Stimulated activated effector memory CD8-positive, alpha-beta T cell treated with anti-CD3 and anti-CD28 coated beads, Interleukin-12 subunit alpha, Interleukin-12 subunit beta, amount 100 ng/mL, for 72 hours (primary cell): ENCODE measurements at regions not wholly inside any gene's neighbourhood (a gene's known extent, or its start where the extent isn't known, plus 50 kb on each side); places are given as distances from the start of the nearest gene placed in this dataset.
"Not testable (repeated sequence)": the region's sequence is repeated elsewhere in the genome, so short reads cannot be mapped to it uniquely, and the experiment has no call there.

Source experiments
- ATAC-seq: fragments of 150-1000 bp; cut with Tn5 transposase; 2 replicates; pipeline ENCODE4 v1.10.0; 2021
- DNase-seq, 2 donors: peaks; one replicate each; pipeline ENCODE4 v3.0.0; 2021 to 2022; ENCODE audit warnings: low spot score in 2 of 2
- H3K27ac Mint-ChIP-seq: one replicate; pipeline ENCODE4 v1.8.0; 2022; ENCODE audit warnings: mild to moderate bottlenecking, mixed read lengths
- H3K36me3 Mint-ChIP-seq: one replicate; pipeline ENCODE4 v1.8.0; 2022; ENCODE audit warnings: mild to moderate bottlenecking, mixed read lengths
- H3K4me1 Mint-ChIP-seq: one replicate; pipeline ENCODE4 v1.8.0; 2022; ENCODE audit warnings: mixed read lengths
- H3K4me3 Mint-ChIP-seq: one replicate; pipeline ENCODE4 v1.8.0; 2022; ENCODE audit warnings: mild to moderate bottlenecking, mixed read lengths
- H3K9me3 Mint-ChIP-seq: one replicate; pipeline ENCODE4 v1.8.0; 2022; ENCODE audit warnings: mixed read lengths

DNA sequence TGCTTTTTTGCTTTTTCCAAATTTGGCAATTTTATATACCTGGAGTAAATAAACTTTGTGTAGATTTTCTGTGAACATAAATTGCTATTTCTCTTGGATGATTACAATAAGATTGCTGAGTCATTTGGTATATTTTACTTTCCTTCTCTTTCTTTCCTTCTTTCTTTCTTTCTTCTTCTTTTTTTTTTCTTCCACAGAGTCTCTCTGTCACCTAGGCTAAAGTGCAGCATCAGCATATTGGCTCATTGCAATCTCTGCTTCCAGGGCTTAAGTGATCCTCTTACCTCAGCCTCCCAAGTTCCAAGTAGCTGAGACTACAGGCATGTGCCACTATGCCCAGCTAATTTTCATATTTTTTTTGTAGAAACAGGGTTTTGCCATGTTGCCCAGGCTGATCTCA lies 201.2 kb upstream of the OR4C13 start:
- H3K36me3 Mint-ChIP-seq, H3K4me1 Mint-ChIP-seq, H3K27ac Mint-ChIP-seq, DNase-seq, ATAC-seq, H3K4me3 Mint-ChIP-seq: not testable (repeated sequence)
- H3K9me3 Mint-ChIP-seq = peaks cover 14% of the 10 kb centered on the region

GRCh38 chr11:49780791-49781190 lies 171.4 kb upstream of the OR4C13 start:
- not testable (repeated sequence) for H3K4me1 Mint-ChIP-seq, ATAC-seq, DNase-seq, H3K36me3 Mint-ChIP-seq, H3K27ac Mint-ChIP-seq, H3K9me3 Mint-ChIP-seq, H3K4me3 Mint-ChIP-seq

DNA sequence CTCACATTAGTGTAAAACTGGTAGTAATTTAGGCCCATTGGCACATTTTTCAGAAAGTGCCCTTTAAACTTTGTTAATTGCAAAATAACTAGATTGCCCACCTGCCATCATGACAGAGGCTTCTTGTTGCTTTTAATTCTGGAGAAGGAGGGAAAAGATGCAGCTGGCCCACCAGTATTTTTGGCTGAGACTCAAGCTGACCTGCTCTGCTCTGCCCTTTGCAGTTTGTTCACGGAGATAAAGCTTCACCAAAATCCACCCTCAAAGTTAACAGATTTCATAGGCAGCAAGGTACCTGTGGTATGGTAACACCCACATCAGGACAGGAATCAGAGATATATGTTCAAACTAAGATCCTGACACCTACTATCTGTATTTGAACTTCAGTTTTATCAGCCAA lies 170.2 kb upstream of the OR4C13 start:
- not testable (repeated sequence) for H3K36me3 Mint-ChIP-seq, H3K27ac Mint-ChIP-seq, H3K4me1 Mint-ChIP-seq, H3K9me3 Mint-ChIP-seq, DNase-seq, ATAC-seq, H3K4me3 Mint-ChIP-seq

DNA sequence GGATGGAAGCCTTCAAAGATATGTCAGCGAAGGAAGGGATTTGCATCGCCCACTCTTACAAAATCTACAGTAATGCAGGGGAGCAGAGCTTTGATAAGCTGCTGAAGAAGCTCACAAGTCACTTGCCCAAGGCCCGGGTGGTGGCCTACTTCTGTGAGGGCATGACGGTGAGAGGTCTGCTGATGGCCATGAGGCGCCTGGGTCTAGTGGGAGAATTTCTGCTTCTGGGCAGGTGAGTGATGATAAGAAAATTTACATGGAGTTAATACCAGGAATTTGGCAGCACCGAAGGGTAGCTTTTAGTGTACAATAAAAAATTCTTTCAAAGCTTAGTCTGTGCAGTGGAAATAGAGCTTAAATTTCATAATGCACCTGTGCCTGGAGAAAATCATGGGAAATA lies 168.3 kb upstream of the OR4C13 start:
- not testable (repeated sequence) for H3K4me1 Mint-ChIP-seq, H3K27ac Mint-ChIP-seq, H3K9me3 Mint-ChIP-seq, H3K36me3 Mint-ChIP-seq, DNase-seq, H3K4me3 Mint-ChIP-seq, ATAC-seq

DNA sequence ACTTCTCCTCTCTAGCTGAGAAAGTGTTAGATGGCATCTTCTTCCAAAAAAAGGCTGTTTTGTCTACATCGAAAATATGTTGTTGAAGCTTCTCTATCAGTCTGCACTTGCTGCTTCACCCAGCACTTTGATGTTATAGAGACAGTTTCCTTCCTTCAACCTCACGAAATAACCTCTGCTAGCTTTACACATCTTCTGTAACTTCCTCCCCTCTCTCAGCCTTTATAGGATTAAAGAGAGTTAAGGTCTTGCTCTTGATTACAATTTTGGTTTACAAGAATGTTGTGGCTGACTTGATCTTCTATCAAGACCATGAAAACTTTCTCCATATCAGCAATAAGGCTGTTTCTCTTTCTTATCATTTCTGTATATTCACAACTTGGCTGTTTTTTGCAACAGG lies 162.4 kb upstream of the OR4C13 start:
- DNase-seq, ATAC-seq, H3K36me3 Mint-ChIP-seq, H3K4me3 Mint-ChIP-seq, H3K27ac Mint-ChIP-seq, H3K4me1 Mint-ChIP-seq: not testable (repeated sequence)
- H3K9me3 Mint-ChIP-seq = peaks cover 20% of the 10 kb centered on the region

DNA sequence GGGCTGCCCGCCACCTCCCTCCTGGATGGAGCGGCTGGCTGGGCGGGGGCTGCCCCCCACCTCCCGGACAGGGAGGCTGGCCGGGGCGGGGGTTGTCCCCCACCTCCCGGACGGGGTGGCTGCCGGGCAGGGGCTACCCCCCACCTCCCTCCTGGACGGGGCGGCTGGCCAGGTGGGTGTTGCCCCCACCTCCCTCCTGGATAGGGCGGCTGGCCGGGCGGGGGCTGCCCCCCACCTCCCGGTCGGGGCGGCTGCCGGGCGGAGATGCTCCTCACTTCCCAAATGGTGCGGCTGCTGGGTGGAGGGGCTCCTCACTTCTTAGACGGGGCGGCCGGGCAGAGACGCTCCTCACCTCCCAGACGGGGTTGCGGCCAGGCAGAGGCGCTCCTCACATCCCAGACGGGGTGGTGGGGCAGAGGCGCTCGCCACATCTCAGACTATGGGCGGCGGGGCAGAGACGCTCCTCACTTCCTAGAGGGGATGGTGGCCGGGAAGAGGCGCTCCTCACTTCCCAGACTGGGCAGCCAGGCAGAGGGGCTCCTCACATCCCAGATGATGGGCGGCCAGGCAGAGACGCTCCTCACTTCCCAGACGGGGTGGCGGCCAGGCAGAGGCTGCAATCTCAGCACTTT lies 153.9 kb upstream of the OR4C13 start:
- not testable (repeated sequence) for H3K27ac Mint-ChIP-seq, ATAC-seq, DNase-seq, H3K4me1 Mint-ChIP-seq, H3K36me3 Mint-ChIP-seq, H3K9me3 Mint-ChIP-seq, H3K4me3 Mint-ChIP-seq

- not testable (repeated sequence) for H3K4me1 Mint-ChIP-seq, H3K36me3 Mint-ChIP-seq, H3K27ac Mint-ChIP-seq, H3K4me3 Mint-ChIP-seq, ATAC-seq, DNase-seq, H3K9me3 Mint-ChIP-seq
Measured at GRCh38 chr11:49817705-49818430, 134.3 kb upstream of the OR4C13 start.

GRCh38 chr11:49823188-49823587 lies 129.0 kb upstream of the OR4C13 start:
- not testable (repeated sequence) for H3K36me3 Mint-ChIP-seq, DNase-seq, ATAC-seq, H3K27ac Mint-ChIP-seq, H3K4me1 Mint-ChIP-seq, H3K9me3 Mint-ChIP-seq, H3K4me3 Mint-ChIP-seq

GRCh38 chr11:49850541-49850940 lies 101.7 kb upstream of the OR4C13 start:
- not testable (repeated sequence) for DNase-seq, H3K9me3 Mint-ChIP-seq, H3K4me3 Mint-ChIP-seq, H3K27ac Mint-ChIP-seq, H3K4me1 Mint-ChIP-seq, H3K36me3 Mint-ChIP-seq, ATAC-seq

DNA sequence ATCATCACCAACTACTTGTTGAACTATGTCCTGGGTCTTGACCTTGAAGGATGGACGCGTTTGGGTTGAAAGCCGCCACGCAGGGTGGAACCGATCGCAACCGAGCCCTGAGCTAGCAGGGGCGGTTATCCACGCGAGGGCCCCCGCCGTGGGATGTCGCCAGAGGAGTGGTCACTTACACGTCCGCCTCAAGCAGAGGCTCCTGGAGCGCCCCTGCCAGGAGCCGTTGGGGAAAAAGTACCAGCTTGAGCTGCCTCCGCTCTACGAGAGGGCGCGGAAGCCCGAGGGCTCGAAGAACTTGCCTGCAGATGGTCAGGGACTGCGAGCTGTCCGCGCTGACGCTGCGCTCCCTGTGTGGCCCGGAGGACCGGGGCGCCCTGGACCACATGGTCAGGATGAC lies 100.7 kb upstream of the OR4C13 start:
- H3K36me3 Mint-ChIP-seq = no peaks in the 10 kb centered on the region
- H3K27ac Mint-ChIP-seq = no peak overlapping the region
- DNase-seq = no peak
- peaks cover 9% of the 10 kb centered on the region for H3K9me3 Mint-ChIP-seq
- H3K4me3 Mint-ChIP-seq = no peak overlapping the region
- H3K4me1 Mint-ChIP-seq = no peaks in the 10 kb centered on the region
- ATAC-seq = no peak

GRCh38 chr11:49851971-49852389 lies 100.2 kb upstream of the OR4C13 start:
- Mint-ChIP-seq H3K36me3 (no peaks in the 10 kb centered on the region), H3K9me3 (peaks cover 9% of the 10 kb centered on the region), H3K4me1 (no peaks in the 10 kb centered on the region), H3K4me3 (no peak overlapping the region), H3K27ac (no peak overlapping the region)
- DNase-seq (no peak), ATAC-seq (no peak)

- peaks cover 11% of the 10 kb centered on the region for H3K9me3 Mint-ChIP-seq
- not testable (repeated sequence) for H3K27ac Mint-ChIP-seq, H3K36me3 Mint-ChIP-seq, DNase-seq, ATAC-seq, H3K4me3 Mint-ChIP-seq, H3K4me1 Mint-ChIP-seq
Measured at GRCh38 chr11:49888875-49889274, 63.3 kb upstream of the OR4C13 start.

DNA sequence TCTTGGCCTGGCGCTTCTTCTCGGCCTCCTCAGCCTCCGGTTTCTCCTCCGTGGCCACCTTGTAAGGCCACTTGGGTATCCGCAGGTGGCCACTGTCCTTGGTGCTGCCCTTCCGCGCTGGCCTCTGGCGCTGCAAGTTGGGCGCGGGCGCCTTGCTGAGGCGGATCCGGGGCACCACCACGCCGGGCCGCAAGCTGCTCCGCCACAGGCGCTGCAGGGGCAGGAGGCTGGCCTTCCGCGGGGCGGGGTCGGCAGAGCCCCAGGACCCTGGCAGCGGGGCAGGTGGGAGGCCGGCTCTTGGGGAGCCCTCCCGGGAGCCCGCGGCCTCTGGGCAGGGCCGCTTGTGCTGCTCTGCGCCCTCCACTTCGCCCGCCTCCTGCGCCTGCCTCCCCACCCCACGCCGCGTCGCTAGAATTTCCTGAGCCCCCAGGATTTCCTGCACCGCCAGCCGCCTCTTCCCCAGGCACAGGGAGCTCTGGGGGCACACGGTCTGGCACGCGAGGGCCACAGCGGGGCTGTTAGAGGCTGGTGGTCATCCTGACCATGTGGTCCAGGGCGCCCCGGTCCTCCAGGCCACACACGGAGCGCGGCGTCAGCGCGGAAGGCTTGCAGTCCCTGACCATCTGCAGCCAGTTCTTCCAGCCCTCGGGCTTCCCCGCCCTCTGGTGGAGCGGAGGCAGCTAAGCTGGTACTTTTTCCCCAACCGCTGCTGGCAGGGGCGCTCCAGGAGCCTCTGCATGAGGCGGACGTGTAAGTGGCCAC lies 60.1 kb upstream of the OR4C13 start:
- H3K36me3 Mint-ChIP-seq, H3K4me1 Mint-ChIP-seq, H3K27ac Mint-ChIP-seq, H3K4me3 Mint-ChIP-seq, DNase-seq, ATAC-seq: not testable (repeated sequence)
- H3K9me3 Mint-ChIP-seq = peaks cover 11% of the 10 kb centered on the region

- DNase-seq, H3K4me3 Mint-ChIP-seq, H3K4me1 Mint-ChIP-seq, H3K36me3 Mint-ChIP-seq, ATAC-seq, H3K27ac Mint-ChIP-seq: not testable (repeated sequence)
- H3K9me3 Mint-ChIP-seq = peaks cover 16% of the 10 kb centered on the region
Measured at GRCh38 chr11:49893442-49893841, 58.7 kb upstream of the OR4C13 start.
